Psoas muscle (tissue), 7 donors: ENCODE measurements at regions not wholly inside any gene's neighbourhood (a gene's known extent, or its start where the extent isn't known, plus 50 kb on each side); places are given as distances from the start of the nearest gene placed in this dataset.

Experiments used
- ATAC-seq, 4 donors: fragments of 200-7000 bp; cut with Tn5 transposase; one replicate each; pipeline ENCODE4 v1.9.1; 2020; ENCODE audit warnings: moderate library complexity in 3 of 4, mild to moderate bottlenecking in 2 of 4
- DNase-seq, 2 donors: peaks; one replicate each; pipeline ENCODE4 v3.0.0-alpha.2; 2020
- H3K27ac ChIP-seq: fragments of 200-600 bp; one replicate; pipeline ENCODE4 v1.8.0; 2022
- H3K27me3 ChIP-seq, 3 donors: fragments of 200-600 bp in 1 of 3; one replicate each; pipeline versions ENCODE4 v1.6.1 to v1.8.0; 2013 to 2022; ENCODE audit warnings: low read length in 2 of 3, mild to moderate bottlenecking in 2 of 3, moderate library complexity in 1 of 3; ENCODE audit not compliant: insufficient read depth in 3 of 3
- H3K36me3 ChIP-seq, 2 donors: fragments of 200-600 bp in 1 of 2; one replicate each; pipeline versions ENCODE4 v1.6.1 to v1.8.0; 2013 to 2022; ENCODE audit warnings: low read depth in 1 of 2, mild to moderate bottlenecking in 1 of 2, moderate library complexity in 1 of 2; ENCODE audit not compliant: insufficient read depth in 1 of 2
- H3K4me1 ChIP-seq: fragments of 200-600 bp; one replicate; pipeline ENCODE4 v1.8.0; 2022
- H3K4me3 ChIP-seq: fragments of 200-600 bp; one replicate; pipeline ENCODE4 v1.8.0; 2022; ENCODE audit warnings: mild to moderate bottlenecking
- H3K9me3 ChIP-seq: fragments of 200-600 bp; one replicate; pipeline ENCODE4 v1.8.0; 2022
- CTCF ChIP-seq: fragments of 200-600 bp; IDR thresholded peaks from one replicate; pipeline ENCODE4 v1.8.0; 2022; ENCODE audit warnings: antibody characterized with exemption
- WGBS, 3 donors: extraction: QIAGEN DNeasy Blood & Tissue Kit; methylation state at CpG; one replicate each; pipeline versions ENCODE4 v1.1.6 to v1.1.7; 2013; 5-methylcytosine and 5-hydroxymethylcytosine counted together
- intact Hi-C, 2 donors: fragments of 100-400 bp; cut with DNase I; formaldehyde crosslinking; loops; one replicate each; pipeline versions ENCODE4 v1.11.0 to v1.14.2; 2022
- donor health status: healthy with polysubstance abuse.
- donor health status: DM: no; HTN: no; CAD: no; lungs with moderate emphysema.
- donor health status: Bipolar disorder and iron deficiency.
- donor health status: healthy.
- donor health status: DM: yes; HTN: yes; CAD: no.
- donor health status: DM: no; HTN: no; CAD: no.
- donor health status: DM: yes; HTN: yes; CAD: no.

GRCh38 chr3:81947359-81947758 lies 185.9 kb upstream of the GBE1 start:
- 80 to 93% (median 93%) methylated on average over 1 of the region's 1 CpG for WGBS, 3 donors
- DNase-seq (no peak), ATAC-seq (no peak)
- no peak for TF ChIP-seq CTCF
- no peaks in the 10 kb centered on the region for H3K27me3 ChIP-seq
- peaks cover 7% of the 10 kb centered on the region for H3K9me3 ChIP-seq
- no peaks in the 10 kb centered on the region for H3K4me1 ChIP-seq
- no peak overlapping the region for H3K4me3 ChIP-seq
- no peaks in the 10 kb centered on the region for H3K36me3 ChIP-seq
- intact Hi-C loops: no loop called here
- no peak overlapping the region for H3K27ac ChIP-seq

- intact Hi-C loops: no loop called here
- peaks cover 2% of the 10 kb centered on the region for H3K9me3 ChIP-seq
- TF ChIP-seq CTCF: no peak
- DNase-seq (no peak), ATAC-seq (no peak)
- no peaks in the 10 kb centered on the region for H3K27me3 ChIP-seq
- H3K4me1 ChIP-seq: no peaks in the 10 kb centered on the region
- H3K4me3 ChIP-seq: no peak overlapping the region
- no peak overlapping the region for H3K27ac ChIP-seq
- no peaks in the 10 kb centered on the region for H3K36me3 ChIP-seq
Observed at GRCh38 chr3:81938681-81939080, 177.2 kb upstream of the GBE1 start.

- 45 to 63% (median 57%) methylated on average over 1 of the region's 1 CpG for WGBS, 3 donors
- ATAC-seq: no peak
Observed at GRCh38 chr3:81936817-81937216, 175.4 kb upstream of the GBE1 start.

GRCh38 chr3:81932681-81933080 lies 171.2 kb upstream of the GBE1 start:
- Histone ChIP-seq H3K36me3 (no peaks in the 10 kb centered on the region), H3K4me1 (no peaks in the 10 kb centered on the region), H3K9me3 (no peaks in the 10 kb centered on the region), H3K27me3 (no peaks in the 10 kb centered on the region), H3K27ac (no peak overlapping the region), H3K4me3 (no peak overlapping the region)
- no peak for TF ChIP-seq CTCF
- no peak for DNase-seq
- ATAC-seq: no peak
- 91 to 95% (median 93%) methylated on average over 4 of the region's 4 CpGs for WGBS, 3 donors
- intact Hi-C loops: no loop called here

More at GRCh38 chr3:81936817-81937216, 175.4 kb upstream of the GBE1 start:
- H3K36me3 ChIP-seq: no peaks in the 10 kb centered on the region
- DNase-seq: no peak
- intact Hi-C loops: no loop called here
- H3K4me3 ChIP-seq: no peak overlapping the region
- TF ChIP-seq CTCF: no peak
- no peaks in the 10 kb centered on the region for H3K9me3 ChIP-seq
- no peak overlapping the region for H3K27ac ChIP-seq
- no peaks in the 10 kb centered on the region for H3K4me1 ChIP-seq
- H3K27me3 ChIP-seq: no peaks in the 10 kb centered on the region
